ENCODE measurements at regions not wholly inside any gene's neighbourhood (a gene's known extent, or its start where the extent isn't known, plus 50 kb on each side); places are given as distances from the start of the nearest gene placed in this dataset.

- dilution Hi-C loops (cut with MboI; ENCODE audit: extremely low pct_ligation_motif_present, low sequenced_read_pairs): no loop called here
- FAIRE-seq: no peak
Measured at GRCh38 chr3:160152638-160153037, 72.6 kb upstream of the C3orf80 start.

GRCh38 chr3:160154033-160154432 is 71.2 kb upstream of the C3orf80 start:
- no peak overlapping the region for H3K9ac ChIP-seq (ENCODE audit: control insufficient read depth, extremely low read depth, insufficient read depth, low read length)
- no peak overlapping the region for H3K4me2 ChIP-seq (ENCODE audit: control insufficient read depth, extremely low read depth, insufficient read depth, low read depth, low read length)
- H2AFZ ChIP-seq (ENCODE audit: control insufficient read depth, low read length): no peak overlapping the region
- DNase-seq (ENCODE audit: low read depth, low spot score) (no peak), FAIRE-seq (no peak)
- no peaks in the 10 kb centered on the region for H4K20me1 ChIP-seq (ENCODE audit: control insufficient read depth, extremely low read depth, insufficient read depth, low read length)
- H3K79me2 ChIP-seq (ENCODE audit: control insufficient read depth, insufficient read depth, low read length): no peaks in the 10 kb centered on the region
- TF ChIP-seq CTCF (optimal IDR thresholded peaks at IDR 0.05 in 1 of 3, IDR thresholded peaks at IDR 0.05 in 1 of 3, conservative IDR thresholded peaks at IDR 0.05 in 1 of 3; ENCODE audit: extremely low read depth in 1 of 3, insufficient read depth in 2 of 3, low read length in 3 of 3) (no peak), EZH2 (IDR thresholded peaks at IDR 0.05; ENCODE audit: low read length) (no peak)
- H3K27ac ChIP-seq (ENCODE audit: control insufficient read depth, insufficient read depth, low read length): no peak overlapping the region
- peaks cover 2% of the 10 kb centered on the region for H3K27me3 ChIP-seq (ENCODE audit: control insufficient read depth, extremely low read depth, insufficient read depth, low read length)
- no peaks in the 10 kb centered on the region for H3K9me3 ChIP-seq (ENCODE audit: control insufficient read depth, low read depth, low read length)
- no peak overlapping the region for H3K4me3 ChIP-seq (ENCODE audit: control insufficient read depth in 2 of 3, extremely low read depth in 1 of 3, insufficient read depth in 2 of 3, low read depth in 1 of 3, low read length in 3 of 3)
- dilution Hi-C loops (cut with MboI; ENCODE audit: extremely low pct_ligation_motif_present, low sequenced_read_pairs): no loop called here
- H3K36me3 ChIP-seq (ENCODE audit: control insufficient read depth in 2 of 2, extremely low read depth in 1 of 2, insufficient read depth in 2 of 2, low read length in 2 of 2): no peaks in the 10 kb centered on the region
- H3K4me1 ChIP-seq (ENCODE audit: control insufficient read depth, extremely low read depth, insufficient read depth, low read length): no peaks in the 10 kb centered on the region
- H3K9me1 ChIP-seq (ENCODE audit: control insufficient read depth, extremely low read depth, insufficient read depth, low read length): no peaks in the 10 kb centered on the region

More at GRCh38 chr3:160152638-160153037, 72.6 kb upstream of the C3orf80 start:
- Histone ChIP-seq H4K20me1 (ENCODE audit: control insufficient read depth, extremely low read depth, insufficient read depth, low read length) (no peaks in the 10 kb centered on the region), H3K79me2 (ENCODE audit: control insufficient read depth, insufficient read depth, low read length) (no peaks in the 10 kb centered on the region), H3K36me3 (ENCODE audit: control insufficient read depth in 2 of 2, extremely low read depth in 1 of 2, insufficient read depth in 2 of 2, low read length in 2 of 2) (no peaks in the 10 kb centered on the region), H3K4me2 (ENCODE audit: control insufficient read depth, extremely low read depth, insufficient read depth, low read depth, low read length) (no peak overlapping the region), H3K4me1 (ENCODE audit: control insufficient read depth, extremely low read depth, insufficient read depth, low read length) (no peaks in the 10 kb centered on the region), H3K27me3 (ENCODE audit: control insufficient read depth, extremely low read depth, insufficient read depth, low read length) (peaks cover 2% of the 10 kb centered on the region), H3K9ac (ENCODE audit: control insufficient read depth, extremely low read depth, insufficient read depth, low read length) (no peak overlapping the region), H3K27ac (ENCODE audit: control insufficient read depth, insufficient read depth, low read length) (no peak overlapping the region), H3K9me3 (ENCODE audit: control insufficient read depth, low read depth, low read length) (no peaks in the 10 kb centered on the region), H3K4me3 (ENCODE audit: control insufficient read depth in 2 of 3, extremely low read depth in 1 of 3, insufficient read depth in 2 of 3, low read depth in 1 of 3, low read length in 3 of 3) (no peak overlapping the region), H2AFZ (ENCODE audit: control insufficient read depth, low read length) (no peak overlapping the region), H3K9me1 (ENCODE audit: control insufficient read depth, extremely low read depth, insufficient read depth, low read length) (no peaks in the 10 kb centered on the region)
- TF ChIP-seq EZH2 (IDR thresholded peaks at IDR 0.05; ENCODE audit: low read length) (no peak), CTCF (optimal IDR thresholded peaks at IDR 0.05 in 1 of 3, IDR thresholded peaks at IDR 0.05 in 1 of 3, conservative IDR thresholded peaks at IDR 0.05 in 1 of 3; ENCODE audit: extremely low read depth in 1 of 3, insufficient read depth in 2 of 3, low read length in 3 of 3) (no peak)
- DNase-seq (ENCODE audit: low read depth, low spot score): no peak
